HEK293 (cell line): ENCODE measurements at regions not wholly inside any gene's neighbourhood (a gene's known extent, or its start where the extent isn't known, plus 50 kb on each side); places are given as distances from the start of the nearest gene placed in this dataset.

Source experiments
- BCL6B ChIP-seq: fragments of 450-650 bp; formaldehyde crosslinking; IDR thresholded peaks from 2 replicates; pipeline ENCODE4 v1.5.1; 2017; ENCODE audit warnings: missing biosample characterization, missing genetic modification characterization
- IKZF3 ChIP-seq: fragments of 450-650 bp; IDR thresholded peaks from 2 replicates; pipeline ENCODE4 v1.5.0; 2018; ENCODE audit warnings: missing biosample characterization, mild to moderate bottlenecking, missing genetic modification characterization, moderate library complexity
- MYNN ChIP-seq: fragments of 450-650 bp; formaldehyde crosslinking; IDR thresholded peaks from 2 replicates; pipeline ENCODE4 v1.5.1; 2016; ENCODE audit warnings: missing biosample characterization, missing genetic modification characterization, borderline replicate concordance
- PRDM10 ChIP-seq: fragments of 450-650 bp; formaldehyde crosslinking; IDR thresholded peaks from 2 replicates; pipeline ENCODE4 v1.5.1; 2016; ENCODE audit warnings: missing biosample characterization, missing genetic modification characterization
- PRDM4 ChIP-seq: fragments of 450-650 bp; formaldehyde crosslinking; IDR thresholded peaks from 2 replicates; pipeline ENCODE4 v1.5.1; 2017; ENCODE audit warnings: missing biosample characterization, missing genetic modification characterization
- SP7 ChIP-seq: fragments of 450-650 bp; formaldehyde crosslinking; IDR thresholded peaks from 2 replicates; pipeline ENCODE4 v1.5.1; 2016; ENCODE audit warnings: missing biosample characterization, missing genetic modification characterization
- TCF7L2 ChIP-seq: IDR thresholded peaks from 2 replicates; pipeline ENCODE4 v1.6.1; 2011; ENCODE audit warnings: low read depth, mild to moderate bottlenecking, inconsistent platforms, low read length, moderate library complexity, borderline replicate concordance
- ZBTB44 ChIP-seq: fragments of 450-650 bp; IDR thresholded peaks from 2 replicates; pipeline ENCODE4 v1.5.1; 2018; ENCODE audit warnings: missing biosample characterization, mild to moderate bottlenecking, missing genetic modification characterization
- ZFP37 ChIP-seq: fragments of 450-650 bp; formaldehyde crosslinking; IDR thresholded peaks from 2 replicates; pipeline ENCODE4 v1.5.1; 2016; ENCODE audit warnings: missing biosample characterization, missing genetic modification characterization
- ZNF10 ChIP-seq: fragments of 450-650 bp; formaldehyde crosslinking; IDR thresholded peaks from 2 replicates; pipeline ENCODE4 v1.5.1; 2017; ENCODE audit warnings: missing biosample characterization, missing genetic modification characterization
- ZNF138 ChIP-seq: fragments of 450-650 bp; formaldehyde crosslinking; IDR thresholded peaks from 2 replicates; pipeline ENCODE4 v1.5.1; 2016; ENCODE audit warnings: missing biosample characterization, missing genetic modification characterization, borderline replicate concordance
- ZNF19 ChIP-seq: fragments of 450-650 bp; formaldehyde crosslinking; IDR thresholded peaks from 2 replicates; pipeline ENCODE4; 2016; ENCODE audit warnings: missing biosample characterization, missing genetic modification characterization, low read depth
- ZNF280D ChIP-seq: fragments of 450-650 bp; formaldehyde crosslinking; IDR thresholded peaks from 2 replicates; pipeline ENCODE4 v1.5.1; 2016; ENCODE audit warnings: missing biosample characterization, missing genetic modification characterization
- ZNF324 ChIP-seq: fragments of 450-650 bp; formaldehyde crosslinking; IDR thresholded peaks from 2 replicates; pipeline ENCODE4 v1.5.1; 2016; ENCODE audit warnings: missing biosample characterization, missing genetic modification characterization
- ZNF513 ChIP-seq: fragments of 450-650 bp; IDR thresholded peaks from 2 replicates; pipeline ENCODE4 v1.5.1; 2018; ENCODE audit warnings: missing biosample characterization, missing genetic modification characterization
- ZNF610 ChIP-seq: fragments of 450-650 bp; formaldehyde crosslinking; IDR thresholded peaks from 2 replicates; pipeline ENCODE4 v1.5.1; 2016; ENCODE audit warnings: missing biosample characterization, missing genetic modification characterization, borderline replicate concordance
- ZNF645 ChIP-seq: fragments of 450-650 bp; formaldehyde crosslinking; IDR thresholded peaks from 2 replicates; pipeline ENCODE4; 2016; ENCODE audit warnings: missing biosample characterization, missing genetic modification characterization
- ZNF654 ChIP-seq: fragments of 450-650 bp; formaldehyde crosslinking; IDR thresholded peaks from 2 replicates; pipeline ENCODE4 v1.5.1; 2016; ENCODE audit warnings: low read depth, missing biosample characterization, missing genetic modification characterization
- ZNF660 ChIP-seq: fragments of 450-650 bp; IDR thresholded peaks from 2 replicates; pipeline ENCODE4 v1.5.1; 2018; ENCODE audit warnings: missing biosample characterization, mild to moderate bottlenecking, missing genetic modification characterization
- ZNF692 ChIP-seq: fragments of 450-650 bp; formaldehyde crosslinking; IDR thresholded peaks from 2 replicates; pipeline ENCODE4 v1.5.1; 2016; ENCODE audit warnings: missing biosample characterization, missing genetic modification characterization
- ZNF791 ChIP-seq: fragments of 450-650 bp; formaldehyde crosslinking; IDR thresholded peaks from 2 replicates; pipeline ENCODE4 v1.5.1; 2016; ENCODE audit warnings: missing biosample characterization, missing genetic modification characterization

GRCh38 chr15:48006031-48006511 lies 114.7 kb upstream of the SLC24A5 start (continued):
- TF ChIP-seq ZNF280D (tag by site-specific recombination): no peak
- TF ChIP-seq IKZF3 (tag by site-specific recombination): no peak
- TF ChIP-seq ZNF654 (tag by site-specific recombination): no peak
- peak; percentile 37; the same call in 1 of the 2 replicates for TF ChIP-seq PRDM10 (tag by site-specific recombination)
- 0 out of 2 replicates have a peak, but pooled peaks have one; percentile 12 for TF ChIP-seq ZNF660 (tag by site-specific recombination)
- no peak for TF ChIP-seq PRDM4
- TF ChIP-seq ZNF10 (tag by site-specific recombination): no peak
- TF ChIP-seq ZBTB44 (tag by site-specific recombination): no peak
- TF ChIP-seq ZNF791 (tag by site-specific recombination): no peak
- no peak for TF ChIP-seq ZNF138 (tag by site-specific recombination)
- no peak for TF ChIP-seq ZFP37 (tag by site-specific recombination)
- TF ChIP-seq ZNF692: no peak
- TF ChIP-seq BCL6B (tag by site-specific recombination): peak; percentile 35; the same call in 1 of the 2 replicates
- TF ChIP-seq SP7 (tag by site-specific recombination): 0 out of 2 replicates have a peak, but pooled peaks have one; percentile 34
- peak; percentile 86 for TF ChIP-seq ZNF610 (tag by site-specific recombination)
- TF ChIP-seq MYNN (tag by site-specific recombination): no peak
- TF ChIP-seq ZNF513: no peak
- TF ChIP-seq ZNF19 (tag by site-specific recombination): no peak
- no peak for TF ChIP-seq TCF7L2
- 0 out of 2 replicates have a peak, but pooled peaks have one; percentile 16 for TF ChIP-seq ZNF324 (tag by site-specific recombination)
- no peak for TF ChIP-seq ZNF645 (tag by site-specific recombination)
